ENCODE measurements at regions not wholly inside any gene's neighbourhood (a gene's known extent, or its start where the extent isn't known, plus 50 kb on each side); places are given as distances from the start of the nearest gene placed in this dataset.

GRCh38 chr7:3174515-3175284 is 126.4 kb upstream of the SDK1 start:
- no peaks in the 10 kb centered on the region for H3K4me1 ChIP-seq
- DNase-seq (ENCODE audit: low read depth in 1 of 2, low spot score in 1 of 2) (peak in 1 of 2 experiments; percentile 31), ATAC-seq (no peak; a peak in 1 of 6 replicates), FAIRE-seq (no peak)
- peaks cover 9% of the 10 kb centered on the region; the same call in 2 of the 3 replicates for H3K9me3 ChIP-seq
- H3K4me3 ChIP-seq = no peak overlapping the region
- no peak overlapping the region for H3K27ac ChIP-seq
- WGBS (ENCODE audit: missing lambda C conversion rate) = 54% methylated on average over 15 of the region's 15 CpGs
- CTCF ChIA-PET = no interaction called here
- no peak overlapping the region for H3K4me2 ChIP-seq
- POLR2A ChIA-PET = no interaction called here
- TF ChIP-seq HDAC2 (IDR thresholded peaks at IDR 0.05) = no peak

GRCh38 chr7:3175285-3175902 is 125.7 kb upstream of the SDK1 start:
- peaks cover 9% of the 10 kb centered on the region; the same call in 2 of the 3 replicates for H3K9me3 ChIP-seq
- DNase-seq (ENCODE audit: low read depth in 1 of 2, low spot score in 1 of 2) = no peak
- POLR2A ChIA-PET = no interaction called here
- H3K4me2 ChIP-seq = no peak overlapping the region
- no peak overlapping the region for H3K4me3 ChIP-seq
- CTCF ChIA-PET = interaction anchor here (1.5 kb wide), 1 partner anchor 26 kb away, joined by 3 read pairs; no protein-coding TSS in a partner anchor
- no peak for FAIRE-seq
- TF ChIP-seq NPAS2 (CRISPR knock-in tag; IDR thresholded peaks at IDR 0.05; ENCODE audit: borderline replicate concordance) = no peak
- TF ChIP-seq, protein P1, sequence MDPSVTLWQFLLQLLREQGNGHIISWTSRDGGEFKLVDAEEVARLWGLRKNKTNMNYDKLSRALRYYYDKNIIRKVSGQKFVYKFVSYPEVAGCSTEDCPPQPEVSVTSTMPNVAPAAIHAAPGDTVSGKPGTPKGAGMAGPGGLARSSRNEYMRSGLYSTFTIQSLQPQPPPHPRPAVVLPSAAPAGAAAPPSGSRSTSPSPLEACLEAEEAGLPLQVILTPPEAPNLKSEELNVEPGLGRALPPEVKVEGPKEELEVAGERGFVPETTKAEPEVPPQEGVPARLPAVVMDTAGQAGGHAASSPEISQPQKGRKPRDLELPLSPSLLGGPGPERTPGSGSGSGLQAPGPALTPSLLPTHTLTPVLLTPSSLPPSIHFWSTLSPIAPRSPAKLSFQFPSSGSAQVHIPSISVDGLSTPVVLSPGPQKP (IDR thresholded peaks at IDR 0.05; ENCODE audit: low read depth, low read length) = no peak
- no peak for TF ChIP-seq GATA3 (IDR thresholded peaks at IDR 0.05; ENCODE audit: borderline replicate concordance)
- TF ChIP-seq CBX2 (IDR thresholded peaks at IDR 0.05; ENCODE audit: borderline replicate concordance, low read depth) = no peak
- no peak for TF ChIP-seq SMC3 (IDR thresholded peaks at IDR 0.05)
- no peak for TF ChIP-seq NR3C1 (IDR thresholded peaks at IDR 0.05)
- no peak for TF ChIP-seq POLR2A (IDR thresholded peaks at IDR 0.05; ENCODE audit: low read length)
- TF ChIP-seq HEYL (CRISPR knock-in tag; IDR thresholded peaks at IDR 0.05) = no peak
- no peak for TF ChIP-seq FOSL2 (IDR thresholded peaks at IDR 0.05)
- no peak for TF ChIP-seq FOSL2 (CRISPR knock-in tag; IDR thresholded peaks at IDR 0.05)
- TF ChIP-seq TFCP2L1 (CRISPR knock-in tag; IDR thresholded peaks at IDR 0.05) = no peak
- no peak for TF ChIP-seq USF2 (IDR thresholded peaks at IDR 0.05)
- TF ChIP-seq ESRRA (IDR thresholded peaks at IDR 0.05; ENCODE audit: borderline replicate concordance, low read length) = no peak
- TF ChIP-seq FOSB (CRISPR knock-in tag; IDR thresholded peaks at IDR 0.05) = no peak
- no peak for TF ChIP-seq ZSCAN20 (CRISPR knock-in tag; IDR thresholded peaks at IDR 0.05)
- no peak for TF ChIP-seq FOXS1 (CRISPR knock-in tag; IDR thresholded peaks at IDR 0.05)
- no peak for TF ChIP-seq ZC3H11A (IDR thresholded peaks at IDR 0.05)
- WGBS (ENCODE audit: missing lambda C conversion rate) = 46% methylated on average over 9 of the region's 9 CpGs
- no peak overlapping the region for H3K27ac ChIP-seq
- ATAC-seq = no peak
- H3K4me1 ChIP-seq = no peaks in the 10 kb centered on the region

DNA sequence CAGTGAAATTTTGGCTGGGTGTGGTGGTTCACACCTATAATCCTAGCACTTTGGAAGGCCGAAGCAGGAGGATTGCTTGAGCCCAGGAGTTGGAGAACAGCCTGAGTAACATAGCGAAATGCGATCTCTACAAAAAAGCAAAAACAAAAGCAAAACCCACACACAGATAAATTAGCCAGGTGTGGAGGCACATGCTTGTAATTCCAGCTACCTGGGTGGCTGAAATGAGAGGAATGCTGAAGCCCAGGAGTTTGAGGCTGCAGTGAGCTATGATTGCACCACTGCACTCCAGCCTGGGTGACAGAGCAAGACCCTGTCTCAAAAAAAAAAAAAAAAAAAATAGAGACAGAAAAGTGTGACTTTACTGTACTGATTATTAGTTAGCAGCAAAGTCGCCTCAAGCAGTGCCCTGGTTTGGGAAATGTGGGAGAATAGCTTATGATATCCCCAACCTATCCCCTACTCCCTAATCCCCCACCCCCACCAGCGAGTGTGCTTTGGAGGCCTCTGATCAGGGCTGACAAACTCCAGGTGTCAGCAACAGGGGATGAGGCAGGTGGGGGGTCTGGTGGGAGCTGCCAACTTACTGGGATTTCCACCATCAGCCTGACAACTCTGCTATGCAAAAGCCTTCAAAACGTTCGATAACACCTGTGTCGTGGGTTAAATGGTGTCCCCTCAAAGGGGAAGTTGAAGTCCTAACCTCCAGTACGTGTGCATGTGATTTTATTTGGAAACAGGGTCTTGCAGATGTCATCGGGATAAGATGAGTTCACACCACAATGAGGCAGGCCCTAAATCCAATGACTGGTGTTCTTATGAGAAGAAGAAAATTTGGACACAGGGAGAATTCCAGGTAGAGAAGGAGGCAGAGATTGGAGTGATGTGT is 124.7 kb upstream of the SDK1 start:
- ATAC-seq (no peak), DNase-seq (ENCODE audit: low read depth in 1 of 2, low spot score in 1 of 2) (no peak), FAIRE-seq (no peak)
- Histone ChIP-seq H3K27ac (no peak overlapping the region), H3K4me2 (no peak overlapping the region), H3K4me1 (no peaks in the 10 kb centered on the region), H3K9me3 (peaks cover 9% of the 10 kb centered on the region; the same call in 2 of the 3 replicates), H3K4me3 (no peak overlapping the region)
- CTCF ChIA-PET = interaction anchor here (1.2 to 1.5 kb wide), 2 partner anchors 16 to 25 kb away, joined by 3 read pairs; no protein-coding TSS in a partner anchor
- POLR2A ChIA-PET = no interaction called here
- WGBS (ENCODE audit: missing lambda C conversion rate) = 56% methylated on average over 10 of the region's 10 CpGs
- TF ChIP-seq ESRRA (IDR thresholded peaks at IDR 0.05; ENCODE audit: borderline replicate concordance, low read length) (no peak), NPAS2 (CRISPR knock-in tag; IDR thresholded peaks at IDR 0.05; ENCODE audit: borderline replicate concordance) (no peak), EHF (CRISPR knock-in tag; IDR thresholded peaks at IDR 0.05) (no peak), PBX3 (IDR thresholded peaks at IDR 0.05) (no peak), PHF8 (IDR thresholded peaks at IDR 0.05; ENCODE audit: borderline replicate concordance, low read depth) (no peak), ZSCAN20 (CRISPR knock-in tag; IDR thresholded peaks at IDR 0.05) (no peak), BHLHE40 (IDR thresholded peaks at IDR 0.05; ENCODE audit: low read depth, low read length) (no peak), SREBF2 (IDR thresholded peaks at IDR 0.05) (no peak), KDM1A (IDR thresholded peaks at IDR 0.05; ENCODE audit: low read depth) (no peak), ZFP36 (IDR thresholded peaks at IDR 0.05; ENCODE audit: borderline replicate concordance, partially characterized antibody) (no peak), HOXA7 (CRISPR knock-in tag; IDR thresholded peaks at IDR 0.05) (no peak), TFCP2L1 (CRISPR knock-in tag; IDR thresholded peaks at IDR 0.05) (no peak), EHMT2 (IDR thresholded peaks at IDR 0.05; ENCODE audit: low read depth) (no peak)

Measured in A549 (cell line).